GM21529 (cell line): ENCODE measurements at regions not wholly inside any gene's neighbourhood (a gene's known extent, or its start where the extent isn't known, plus 50 kb on each side); places are given as distances from the start of the nearest gene placed in this dataset.
A peak's percentile ranks its signal among the peaks of the same experiment; 100 is the strongest.

Experiments used
- ATAC-seq: cut with Tn5 transposase; IDR thresholded peaks from one replicate; pipeline ENCODE4 v1.9.1; 2021; ENCODE audit not compliant: unreplicated experiment

- no peak for ATAC-seq
These were observed 140.6 kb upstream of the LGALSL start for GRCh38 chr2:64313398-64313723.

DNA sequence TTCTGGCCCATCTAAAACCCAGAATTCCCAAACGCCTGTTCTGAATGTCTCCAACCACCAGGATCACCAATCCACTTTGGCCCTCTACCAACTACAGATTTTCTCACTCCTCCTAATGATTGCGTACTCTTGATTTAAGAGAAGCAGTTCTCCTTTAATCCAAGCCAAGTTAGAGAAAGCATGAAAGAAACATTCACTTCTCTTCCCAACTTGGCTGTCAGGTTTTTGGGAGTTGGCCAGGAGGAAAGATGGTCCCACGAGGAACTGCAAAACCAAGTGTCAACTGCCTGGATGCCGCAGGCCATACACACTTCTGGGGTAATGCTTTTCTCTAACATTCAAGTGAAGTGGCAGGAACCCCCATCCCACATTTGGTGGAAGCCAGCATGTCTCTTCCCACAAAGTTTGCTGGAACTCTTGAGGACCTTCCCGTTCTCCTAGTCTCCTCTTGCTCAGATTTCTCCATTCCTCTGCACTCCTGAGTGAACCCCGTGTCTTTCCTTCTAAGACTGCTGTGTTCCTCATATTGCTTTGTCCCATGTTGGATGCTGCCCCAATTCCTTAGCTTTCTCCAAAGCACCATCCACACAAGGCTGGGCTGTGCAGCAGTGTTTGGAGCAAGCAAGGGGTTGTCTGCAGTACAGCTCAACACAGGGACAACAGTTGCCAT, 138.5 kb upstream of the LGALSL start:
- ATAC-seq = no peak

DNA sequence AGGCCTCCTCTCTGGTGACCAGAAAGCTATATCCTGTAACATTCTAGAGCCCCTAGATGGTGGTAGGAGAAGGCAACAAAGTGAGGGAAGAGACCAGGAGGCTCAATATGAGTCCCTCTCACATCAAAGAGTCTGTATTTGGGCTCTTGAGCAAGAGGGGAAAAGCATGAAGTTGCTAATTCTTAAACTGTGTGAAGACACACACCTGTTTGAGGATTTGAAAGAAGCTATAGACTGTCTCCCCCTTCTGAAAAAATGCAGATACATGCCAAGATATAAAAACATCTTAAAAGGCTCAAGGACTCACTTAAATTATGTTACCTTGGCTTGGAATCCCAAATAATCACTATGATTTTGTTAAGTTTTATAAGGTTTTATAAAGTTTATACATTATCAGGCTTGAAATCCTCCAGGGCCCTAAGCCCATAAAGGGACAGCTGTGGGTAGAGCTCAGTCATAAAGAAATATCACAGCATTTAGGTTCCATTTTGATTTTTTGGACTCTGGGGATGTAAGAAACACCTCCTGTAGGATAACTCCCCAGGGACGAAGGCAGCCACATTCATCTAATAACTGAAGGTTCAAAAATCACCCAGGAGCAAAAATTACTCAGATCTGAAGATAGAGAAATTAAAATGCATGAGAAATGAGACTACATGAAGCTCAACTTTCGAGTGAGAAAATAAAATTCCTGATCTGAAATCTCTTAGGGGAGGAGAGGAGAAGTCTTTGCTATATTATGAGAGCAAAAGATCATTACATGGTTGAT, 136.1 kb upstream of the LGALSL start:
- no peak for ATAC-seq

GRCh38 chr2:64318476-64318748, 135.6 kb upstream of the LGALSL start:
- ATAC-seq = no peak

DNA sequence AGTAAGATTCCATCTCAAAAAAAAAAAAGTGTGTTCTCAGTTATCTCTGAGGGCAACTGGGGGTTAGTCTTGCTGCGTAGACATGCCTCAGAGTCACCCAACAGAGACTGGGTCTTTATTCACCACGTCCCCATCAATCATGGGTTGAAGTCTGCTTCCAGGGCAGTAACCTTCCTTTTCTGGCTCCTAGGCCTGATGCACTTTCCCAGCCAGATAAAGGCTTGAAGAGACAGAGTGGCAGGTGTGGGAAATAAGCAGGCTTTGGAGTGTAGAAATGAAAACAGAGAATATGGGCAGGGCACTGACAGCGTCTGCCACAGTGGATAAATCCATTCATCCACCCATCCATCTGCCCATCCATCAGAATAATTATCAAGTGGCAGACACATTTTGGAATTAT, 134.1 kb upstream of the LGALSL start:
- no peak for ATAC-seq

DNA sequence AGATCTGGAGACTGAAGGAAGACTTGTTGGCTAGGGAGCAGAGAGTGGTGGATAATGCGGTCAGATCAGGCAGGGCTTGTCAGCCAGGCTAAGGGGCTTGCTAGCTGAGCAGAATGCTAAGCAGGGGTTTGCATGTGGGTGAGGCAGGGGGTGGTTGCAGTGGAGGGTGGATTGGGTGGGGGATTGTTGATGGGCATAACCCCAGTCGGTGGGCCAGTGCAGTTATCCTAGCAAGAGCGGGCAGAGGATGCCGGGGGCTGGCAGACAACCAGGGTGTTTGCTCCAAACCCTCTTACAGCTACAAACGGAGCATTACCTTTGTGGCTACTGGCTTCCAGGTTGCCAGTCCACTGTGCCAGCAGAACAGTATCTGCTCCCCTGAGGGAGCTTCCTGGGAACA, 131.5 kb upstream of the LGALSL start:
- ATAC-seq = no peak

DNA sequence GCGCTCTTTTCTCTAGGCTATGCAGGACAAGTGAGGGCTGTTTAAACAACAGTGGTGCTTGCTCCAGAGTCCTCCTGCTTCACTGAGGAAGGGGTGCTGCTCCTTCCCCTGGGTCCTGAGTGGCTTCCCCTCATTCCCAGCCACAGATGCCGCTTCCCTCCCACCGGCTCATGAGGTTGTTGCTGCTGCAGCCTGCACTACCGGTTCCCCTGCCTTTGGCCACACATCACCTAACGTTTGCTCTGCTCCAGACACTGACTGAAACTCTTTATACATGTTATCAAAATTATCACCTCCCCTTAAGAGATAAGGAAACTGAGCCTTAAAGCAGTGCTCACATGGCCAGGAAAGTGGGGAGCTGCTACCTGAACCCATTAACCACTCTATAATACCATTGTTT, 130.8 kb upstream of the LGALSL start:
- ATAC-seq = no peak

DNA sequence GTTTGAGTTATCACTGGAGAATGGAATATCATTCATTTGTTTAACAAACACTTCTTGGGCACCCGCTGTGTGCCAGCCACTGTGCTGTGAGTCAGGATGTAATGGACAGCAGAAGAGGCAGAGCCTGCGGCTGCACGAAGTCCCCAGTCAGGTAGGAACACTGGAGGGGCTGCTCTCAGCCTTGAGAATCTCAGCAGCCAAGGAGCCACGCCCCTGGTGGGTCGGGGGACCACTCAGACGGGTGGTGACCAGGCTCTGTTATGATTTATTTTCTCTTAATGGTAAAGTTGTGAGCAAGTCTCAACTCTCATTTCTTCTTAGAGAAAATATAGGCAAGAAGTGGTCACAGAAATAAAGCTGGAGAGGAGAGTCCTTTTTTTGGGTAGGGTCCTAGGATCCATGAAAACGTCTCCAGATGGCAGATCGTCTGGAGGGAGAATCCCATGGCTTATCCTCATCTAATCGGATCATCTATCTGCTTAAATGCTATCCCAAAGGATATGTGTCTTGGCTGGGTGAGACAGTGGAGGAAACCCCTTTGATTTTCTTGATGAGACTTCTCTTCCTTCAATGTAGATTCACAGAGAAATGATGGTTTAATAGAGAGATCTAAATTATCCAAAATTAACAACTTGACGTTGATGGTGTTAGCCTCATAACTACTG, 129.1 kb upstream of the LGALSL start:
- ATAC-seq = no peak

GRCh38 chr2:64325477-64325851, 128.5 kb upstream of the LGALSL start:
- ATAC-seq = peak; percentile 1

GRCh38 chr2:64325852-64326577, 127.9 kb upstream of the LGALSL start:
- ATAC-seq = peak; percentile 85

DNA sequence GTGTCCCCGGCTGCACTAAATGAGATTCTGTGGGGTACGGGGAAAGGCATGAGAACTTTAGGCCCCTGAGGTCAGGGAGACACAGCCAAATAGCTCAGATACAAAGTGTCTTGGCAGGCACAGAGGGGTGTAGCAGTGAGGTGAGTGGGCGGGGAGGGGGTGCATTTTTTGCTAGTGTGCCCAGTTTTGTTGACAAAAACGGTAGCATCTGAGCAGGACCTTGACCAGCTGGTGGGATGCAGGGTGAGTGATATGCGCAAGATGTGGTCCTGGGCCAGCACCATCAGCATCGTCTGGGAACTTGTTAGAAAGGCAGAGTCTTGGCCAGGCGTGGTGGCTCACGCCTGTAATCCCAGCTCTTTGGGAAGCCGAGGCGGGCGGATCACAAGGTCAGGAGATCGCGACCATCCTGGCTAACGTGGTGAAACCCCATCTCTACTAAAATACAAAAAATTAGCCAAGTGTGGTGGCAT, 127.3 kb upstream of the LGALSL start:
- ATAC-seq = no peak

- ATAC-seq = no peak
These were observed 126.8 kb upstream of the LGALSL start for GRCh38 chr2:64327129-64327509.

GRCh38 chr2:64327510-64328414, 126.2 kb upstream of the LGALSL start:
- no peak for ATAC-seq

- ATAC-seq = no peak
These were observed 125.6 kb upstream of the LGALSL start for GRCh38 chr2:64328415-64328722.

DNA sequence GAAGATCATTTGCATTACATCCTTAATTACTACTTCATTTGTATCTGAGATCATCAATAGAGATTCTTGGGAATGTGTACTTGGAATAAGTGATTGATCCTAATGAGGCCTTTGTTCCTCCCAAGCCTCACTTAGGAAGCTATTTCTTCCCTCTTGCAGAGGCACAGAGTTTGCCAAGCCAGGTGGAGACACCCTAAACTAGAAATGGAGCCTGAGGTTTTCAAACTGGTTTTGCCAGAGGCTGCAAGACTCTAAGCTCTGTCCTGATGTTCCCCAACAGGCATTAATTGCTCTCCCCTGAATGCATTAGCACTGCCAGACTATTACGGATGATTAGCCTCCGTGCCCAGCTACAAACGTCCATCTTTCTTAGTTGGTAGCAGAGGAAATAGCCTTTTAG, 125.2 kb upstream of the LGALSL start:
- ATAC-seq = no peak

DNA sequence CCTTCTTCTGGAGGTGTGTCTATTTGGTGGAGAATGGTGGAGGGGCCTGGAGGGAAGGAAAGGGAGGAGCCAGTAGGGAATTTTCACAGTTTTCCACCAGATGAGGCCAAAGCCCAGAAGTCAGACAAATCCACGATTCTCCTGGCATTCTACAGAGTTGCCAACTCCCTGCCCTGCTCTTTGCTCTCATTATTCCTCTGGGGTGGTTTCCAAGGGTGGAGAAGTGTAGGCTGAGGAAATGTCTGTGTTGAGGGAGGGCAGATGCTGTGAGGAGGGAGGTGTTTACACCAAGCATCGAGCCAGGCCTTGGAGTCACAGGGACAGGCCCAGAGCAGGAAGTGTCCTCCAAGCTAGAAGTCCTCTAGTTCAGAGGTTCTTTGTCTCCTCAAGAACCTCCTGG, 124.1 kb upstream of the LGALSL start:
- ATAC-seq = no peak

DNA sequence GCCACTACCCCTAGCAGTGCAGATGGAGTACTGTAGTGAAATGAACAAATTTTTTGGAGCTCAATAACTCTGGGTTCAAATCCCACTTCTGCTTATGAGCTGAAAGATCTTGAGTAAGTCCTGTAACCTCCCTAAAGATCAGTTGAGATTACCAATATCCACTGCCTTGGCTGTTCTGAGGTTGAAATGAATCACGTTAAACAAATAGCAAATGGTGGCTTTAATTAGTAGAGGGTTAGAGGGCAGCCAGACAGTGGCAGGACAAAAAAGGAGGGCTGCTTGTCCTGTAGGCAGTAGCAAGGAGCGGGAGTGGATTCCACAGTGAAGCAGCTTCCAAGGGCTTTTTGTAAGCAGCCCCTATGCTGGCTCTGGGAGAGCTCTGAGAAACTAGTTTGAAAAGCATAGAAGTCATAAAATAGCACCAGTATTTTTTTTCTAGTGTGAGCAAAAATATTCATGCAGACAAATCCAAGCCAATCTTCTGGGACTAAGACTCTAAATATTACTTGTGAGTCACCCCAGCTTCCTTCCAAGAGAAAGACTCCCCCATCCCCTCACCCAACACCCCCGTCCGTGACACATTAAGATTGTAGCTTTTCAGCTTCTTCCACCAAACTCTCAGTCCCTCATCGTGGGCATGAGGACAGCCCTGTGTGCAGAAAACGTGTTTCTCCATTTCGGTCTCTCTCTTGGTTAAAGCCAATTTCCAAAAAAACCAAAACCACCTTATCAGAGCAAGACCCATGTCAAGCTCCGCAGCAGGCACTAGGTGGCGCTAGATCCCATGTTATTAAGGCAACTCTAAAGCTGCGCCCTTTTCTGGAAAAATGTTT, 123.5 kb upstream of the LGALSL start:
- no peak for ATAC-seq

GRCh38 chr2:64331114-64331645, 122.8 kb upstream of the LGALSL start:
- no peak for ATAC-seq

GRCh38 chr2:64331849-64332699, 121.9 kb upstream of the LGALSL start:
- no peak for ATAC-seq
